GM12874 (cell line): ENCODE measurements at regions not wholly inside any gene's neighbourhood (a gene's known extent, or its start where the extent isn't known, plus 50 kb on each side); places are given as distances from the start of the nearest gene placed in this dataset.

Experiments used
- CTCF ChIP-seq: IDR thresholded peaks from 2 replicates; pipeline ENCODE4 v1.5.1; 2011; ENCODE audit warnings: low read depth, mild to moderate bottlenecking, control low read depth, low read length, moderate library complexity; ENCODE audit not compliant: insufficient read depth

DNA sequence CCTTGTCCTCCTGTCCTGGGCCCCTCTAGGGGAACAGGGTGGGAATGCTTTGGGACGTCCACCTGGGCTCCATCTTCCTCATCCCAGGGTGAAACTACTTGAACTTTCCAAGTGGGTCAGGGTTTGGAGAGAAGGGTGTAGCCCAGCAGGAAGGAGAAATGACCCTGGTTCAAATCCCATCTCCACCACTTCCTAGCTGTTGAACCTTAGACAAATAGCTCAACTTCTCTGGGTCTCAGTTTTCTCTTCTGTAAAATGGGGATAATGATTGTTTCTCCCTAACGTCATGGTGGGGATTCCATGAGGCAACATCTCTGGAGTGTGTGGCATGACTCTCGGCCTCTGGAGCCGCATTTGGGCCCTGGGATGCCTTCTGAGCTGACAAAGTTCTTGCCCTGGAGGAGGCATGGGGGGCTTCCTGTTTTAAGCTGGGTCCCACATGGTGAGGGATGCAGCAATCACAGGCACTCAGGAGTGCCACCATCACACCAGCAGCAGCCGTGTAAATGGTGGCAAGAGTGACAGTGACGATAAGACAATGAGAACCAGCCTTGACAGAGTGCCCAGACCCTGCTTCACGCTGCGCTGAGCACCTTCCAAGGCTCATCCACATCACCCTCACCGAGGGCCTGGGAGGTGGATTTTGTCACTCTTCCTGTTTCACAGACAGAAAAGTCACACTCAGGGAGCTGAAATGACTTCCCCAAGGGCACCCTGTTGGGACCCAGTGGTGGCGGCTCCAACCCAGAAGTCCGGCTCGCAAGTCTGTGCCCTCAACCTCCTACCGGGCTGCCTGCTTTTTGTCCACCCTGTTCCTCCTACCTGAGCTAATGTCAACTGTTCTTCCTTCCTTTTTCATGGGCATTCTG, 69.5 kb upstream of the IER5L start:
- TF ChIP-seq CTCF = no peak

- TF ChIP-seq CTCF = no peak
Observed at GRCh38 chr9:129245276-129245675, 67.2 kb upstream of the IER5L start.

- no peak for TF ChIP-seq CTCF
Observed at GRCh38 chr9:129242971-129243561, 65.0 kb upstream of the IER5L start.

DNA sequence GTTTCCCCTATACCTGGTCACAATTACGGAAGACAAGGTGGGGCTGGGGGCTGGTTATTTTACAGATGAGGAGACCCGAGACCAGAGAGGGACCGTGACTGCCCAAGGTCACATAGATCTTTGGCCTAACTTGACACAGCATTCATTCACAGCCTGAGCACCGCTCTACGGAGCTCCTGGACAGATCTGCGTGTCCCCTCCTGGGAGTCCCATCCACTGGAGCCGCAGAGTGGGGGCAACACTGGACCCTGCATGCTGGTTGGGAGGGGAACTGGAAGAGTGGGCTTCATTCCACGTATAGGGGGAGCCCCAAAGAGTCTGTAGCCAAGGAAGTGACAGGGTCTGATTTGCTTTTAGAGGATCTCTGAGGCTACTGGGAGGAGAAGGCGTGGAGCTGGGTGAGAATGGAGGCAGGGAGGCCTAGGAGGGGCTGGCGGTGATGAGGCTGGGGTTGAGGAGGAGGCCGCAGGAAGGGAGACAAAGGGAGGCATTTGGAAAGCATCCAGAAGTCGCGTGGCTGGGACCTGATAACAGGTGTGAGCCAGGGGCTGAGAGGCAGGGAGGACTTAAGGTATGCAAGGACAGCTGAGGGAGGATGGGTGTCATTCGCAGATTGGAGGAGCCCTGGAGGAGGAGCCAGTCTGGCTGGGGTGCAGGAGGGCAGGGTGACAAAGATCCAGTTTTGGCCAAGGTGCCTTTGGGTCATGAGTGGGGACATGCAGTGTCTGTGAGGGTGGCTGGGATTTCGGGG, 64.3 kb upstream of the IER5L start:
- TF ChIP-seq CTCF = no peak

DNA sequence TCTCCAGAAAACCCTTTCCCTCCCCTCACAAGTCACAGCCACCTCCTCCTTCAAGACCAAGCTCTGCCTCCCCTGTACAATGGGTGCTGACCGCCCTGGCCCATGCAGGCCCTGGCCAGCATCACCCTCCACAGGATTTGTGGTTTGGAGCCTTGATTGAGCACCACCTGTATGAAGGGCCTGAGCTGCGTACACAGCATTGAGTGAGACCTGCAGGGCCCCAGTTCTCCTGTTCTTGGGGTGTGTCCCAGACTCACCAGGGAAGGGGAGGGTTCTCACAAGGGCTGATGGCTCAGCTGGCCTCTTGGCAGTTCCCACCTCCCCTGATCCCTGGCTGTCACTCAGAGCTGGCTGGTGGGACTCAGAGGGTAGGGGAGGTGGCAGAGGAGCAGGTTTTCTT, 63.7 kb upstream of the IER5L start:
- TF ChIP-seq CTCF = no peak

GRCh38 chr9:129240581-129241211, 62.6 kb upstream of the IER5L start:
- TF ChIP-seq CTCF = no peak
